ENCODE measurements at regions not wholly inside any gene's neighbourhood (a gene's known extent, or its start where the extent isn't known, plus 50 kb on each side); places are given as distances from the start of the nearest gene placed in this dataset.

DNA sequence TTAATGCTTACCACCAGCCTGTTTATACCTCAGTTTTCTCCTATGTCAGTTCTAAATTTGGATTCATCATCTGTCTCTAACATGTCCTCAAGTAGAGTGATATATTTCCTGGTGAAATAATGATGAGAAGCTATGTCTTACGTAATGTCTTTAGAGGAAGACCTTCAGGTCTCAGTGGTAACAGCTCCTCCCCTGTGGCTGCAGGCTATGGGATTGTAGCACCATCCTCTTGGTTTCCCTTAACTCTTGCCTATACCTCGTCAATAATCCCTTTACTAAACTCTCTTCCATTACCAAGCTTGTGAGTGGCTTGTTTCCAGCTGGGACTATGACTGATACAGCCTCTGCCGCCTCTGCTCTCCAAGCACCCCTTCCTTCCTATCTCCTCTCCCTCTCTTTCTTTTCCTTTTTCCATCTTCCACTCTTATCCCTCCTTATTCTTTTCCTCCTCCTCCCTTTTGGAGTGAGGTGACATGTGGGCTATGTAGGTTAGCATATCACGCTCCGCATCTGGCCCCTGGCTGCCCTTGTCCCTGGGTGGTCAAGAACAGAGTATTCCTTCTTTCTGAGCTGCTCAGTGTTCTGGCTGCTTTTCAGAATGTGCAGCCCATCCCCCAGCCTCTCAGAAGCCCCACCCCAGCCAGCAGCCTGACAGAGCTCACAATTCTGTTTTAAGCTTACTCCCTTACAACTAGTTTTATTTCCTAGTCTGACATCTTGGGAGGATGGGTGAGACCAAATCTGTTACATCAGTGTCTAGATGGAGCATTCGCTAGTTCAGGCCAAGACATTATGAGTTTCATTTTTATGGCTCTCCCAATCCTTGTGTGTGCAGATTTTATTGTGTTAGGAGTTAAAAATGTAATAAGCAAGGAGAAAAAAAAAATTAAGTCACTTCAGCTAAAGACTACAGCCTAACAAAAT is 75.0 kb upstream of the RNU6-1 start:
- no peak overlapping the region for H3K4me3 ChIP-seq (ENCODE audit: insufficient read depth, low read depth, low read length)
- peak; percentile 58 for DNase-seq
- no peaks in the 10 kb centered on the region for H3K27me3 ChIP-seq (ENCODE audit: control insufficient read depth, insufficient read depth, low read length)
- H3K36me3 ChIP-seq (replicated peaks; ENCODE audit: control insufficient read depth, insufficient read depth, low read length) = no peaks in the 10 kb centered on the region

GRCh38 chr15:67915461-67916374 is 75.9 kb upstream of the RNU6-1 start:
- Histone ChIP-seq H3K4me3 (ENCODE audit: insufficient read depth, low read depth, low read length) (no peak overlapping the region), H3K27me3 (ENCODE audit: control insufficient read depth, insufficient read depth, low read length) (no peaks in the 10 kb centered on the region), H3K36me3 (replicated peaks; ENCODE audit: control insufficient read depth, insufficient read depth, low read length) (no peaks in the 10 kb centered on the region)
- no peak for DNase-seq

DNA sequence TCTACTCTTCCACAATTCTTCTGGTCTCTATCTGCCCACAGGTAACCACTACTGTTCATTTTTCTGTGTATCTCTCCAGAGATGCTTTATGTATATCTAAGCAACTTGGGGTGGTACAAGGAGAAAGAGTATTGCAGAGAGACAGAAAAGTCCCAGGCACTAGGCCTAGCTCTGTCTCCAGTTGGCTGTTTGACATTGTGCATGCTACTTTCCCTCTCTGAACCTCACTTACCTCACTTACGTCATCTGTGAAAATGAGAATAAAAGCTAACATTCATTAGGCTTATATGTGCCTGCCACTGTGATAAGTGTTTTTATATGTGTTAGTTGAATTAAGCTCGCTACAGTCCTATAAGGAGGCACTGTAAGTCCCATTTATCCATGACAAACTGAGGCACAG is 76.7 kb upstream of the RNU6-1 start:
- Histone ChIP-seq H3K27me3 (ENCODE audit: control insufficient read depth, insufficient read depth, low read length) (no peaks in the 10 kb centered on the region), H3K4me3 (ENCODE audit: insufficient read depth, low read depth, low read length) (no peak overlapping the region), H3K36me3 (replicated peaks; ENCODE audit: control insufficient read depth, insufficient read depth, low read length) (no peaks in the 10 kb centered on the region)
- no peak for DNase-seq

GRCh38 chr15:67917037-67917436 is 77.2 kb upstream of the RNU6-1 start:
- no peaks in the 10 kb centered on the region for H3K27me3 ChIP-seq (ENCODE audit: control insufficient read depth, insufficient read depth, low read length)
- no peak for DNase-seq
- H3K4me3 ChIP-seq (ENCODE audit: insufficient read depth, low read depth, low read length) = no peak overlapping the region
- no peaks in the 10 kb centered on the region for H3K36me3 ChIP-seq (replicated peaks; ENCODE audit: control insufficient read depth, insufficient read depth, low read length)

DNA sequence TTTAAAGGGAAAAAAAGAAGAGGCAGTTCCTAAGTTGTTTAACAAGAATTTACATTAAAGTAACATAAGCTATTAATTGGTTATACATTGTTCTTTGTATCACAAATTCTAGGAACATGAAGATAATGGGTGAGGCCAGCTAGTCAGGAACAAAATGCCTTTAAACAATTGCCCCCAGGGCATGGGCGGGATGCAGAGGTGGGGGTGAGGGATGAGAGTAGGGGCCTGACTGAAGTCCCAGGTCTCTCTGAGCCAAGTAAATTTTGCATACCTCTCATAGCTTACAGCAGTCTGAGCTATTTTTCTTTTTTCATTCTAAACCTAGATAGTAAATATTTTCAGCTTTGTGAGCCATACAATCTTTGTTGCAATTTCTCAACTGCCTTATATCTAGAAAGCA is 77.8 kb upstream of the RNU6-1 start:
- Histone ChIP-seq H3K36me3 (replicated peaks; ENCODE audit: control insufficient read depth, insufficient read depth, low read length) (no peaks in the 10 kb centered on the region), H3K4me3 (ENCODE audit: insufficient read depth, low read depth, low read length) (no peak overlapping the region), H3K27me3 (ENCODE audit: control insufficient read depth, insufficient read depth, low read length) (no peaks in the 10 kb centered on the region)
- no peak for DNase-seq

DNA sequence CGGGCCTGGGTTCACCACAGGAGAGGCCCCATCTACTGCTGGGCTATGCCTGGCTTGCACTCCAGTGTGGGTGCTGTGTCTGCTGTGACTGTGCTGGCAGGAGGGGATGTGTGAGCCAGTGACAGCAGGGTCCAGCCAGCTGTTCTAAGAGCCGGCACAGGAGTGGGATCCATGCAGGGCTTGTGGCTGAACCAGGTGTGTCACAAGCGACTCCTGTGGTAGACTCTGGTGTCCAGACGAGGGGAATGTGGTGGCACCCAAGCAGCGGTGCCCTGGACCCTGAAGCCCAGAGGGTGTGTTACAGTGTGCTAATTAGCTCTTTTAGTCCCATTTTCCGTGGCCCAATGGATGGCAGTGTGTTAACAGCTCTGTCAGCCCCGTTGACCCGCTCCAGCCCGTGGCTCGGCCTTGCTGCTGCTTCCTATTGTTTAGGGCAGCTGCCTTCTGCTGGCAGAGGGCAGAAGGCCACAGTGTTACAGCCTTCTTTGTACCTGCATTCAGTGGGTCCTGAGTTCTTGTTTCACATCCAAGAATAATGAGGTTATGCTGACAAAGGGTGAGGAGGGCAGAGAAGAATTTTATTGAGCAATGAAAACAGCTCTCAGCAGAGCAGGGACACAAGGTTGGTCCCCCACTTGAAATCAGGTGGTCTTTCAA is 78.5 kb upstream of the RNU6-1 start:
- Histone ChIP-seq H3K36me3 (replicated peaks; ENCODE audit: control insufficient read depth, insufficient read depth, low read length) (no peaks in the 10 kb centered on the region), H3K4me3 (ENCODE audit: insufficient read depth, low read depth, low read length) (no peak overlapping the region), H3K27me3 (ENCODE audit: control insufficient read depth, insufficient read depth, low read length) (no peaks in the 10 kb centered on the region)
- no peak for DNase-seq

- no peaks in the 10 kb centered on the region for H3K36me3 ChIP-seq (replicated peaks; ENCODE audit: control insufficient read depth, insufficient read depth, low read length)
- no peaks in the 10 kb centered on the region for H3K27me3 ChIP-seq (ENCODE audit: control insufficient read depth, insufficient read depth, low read length)
- DNase-seq = no peak
- H3K4me3 ChIP-seq (ENCODE audit: insufficient read depth, low read depth, low read length) = no peak overlapping the region
Measured at GRCh38 chr15:67920524-67921240, 80.8 kb upstream of the RNU6-1 start.

GRCh38 chr15:67922106-67922675 is 82.3 kb upstream of the RNU6-1 start:
- Histone ChIP-seq H3K36me3 (replicated peaks; ENCODE audit: control insufficient read depth, insufficient read depth, low read length) (no peaks in the 10 kb centered on the region), H3K4me3 (ENCODE audit: insufficient read depth, low read depth, low read length) (no peak overlapping the region), H3K27me3 (ENCODE audit: control insufficient read depth, insufficient read depth, low read length) (no peaks in the 10 kb centered on the region)
- no peak for DNase-seq

DNA sequence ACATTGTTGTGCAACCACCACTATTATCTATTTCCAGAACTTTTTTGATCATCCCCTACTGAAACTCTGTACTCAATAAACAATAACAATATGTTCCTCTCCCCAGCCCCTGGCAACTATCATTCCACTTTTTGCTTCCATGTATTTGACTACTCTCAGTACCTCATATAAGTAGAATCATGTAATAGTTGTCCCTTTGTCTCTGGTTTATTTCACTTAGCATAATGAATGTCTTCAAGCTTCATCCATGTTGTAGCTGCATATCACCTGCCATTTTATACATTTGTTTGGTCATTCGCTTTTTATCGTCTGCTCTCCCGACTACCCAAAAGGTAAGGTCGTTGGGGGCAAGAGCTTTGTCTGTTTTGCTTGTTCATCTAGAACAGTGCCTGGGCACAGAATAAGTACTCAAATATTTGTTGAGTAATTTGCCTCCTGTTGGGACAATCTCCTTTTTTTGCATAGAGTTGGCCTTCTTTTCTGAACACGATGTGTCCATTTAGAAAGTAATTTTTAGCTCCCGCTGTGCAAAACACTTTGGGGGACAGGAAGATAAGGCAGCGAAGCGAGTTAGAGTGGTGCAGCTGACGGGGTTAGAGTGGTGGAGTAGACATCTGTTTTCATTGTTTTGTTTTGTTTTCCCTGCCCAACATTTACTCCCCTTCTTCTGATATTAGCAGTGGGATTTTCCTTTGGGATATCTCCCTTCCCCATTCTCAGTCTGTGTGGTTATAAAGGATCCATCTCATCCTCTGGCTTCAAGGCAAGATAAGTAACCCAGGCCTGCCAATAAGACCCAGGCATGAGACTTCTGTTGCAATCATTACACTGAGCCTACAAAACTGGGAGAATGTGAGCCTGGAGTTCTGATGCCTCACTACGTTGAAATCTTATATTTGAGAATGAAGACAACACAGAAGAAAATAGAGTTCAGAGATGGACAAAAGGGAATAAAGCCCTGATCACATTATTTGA is 83.4 kb upstream of the RNU6-1 start:
- Histone ChIP-seq H3K27me3 (ENCODE audit: control insufficient read depth, insufficient read depth, low read length) (no peaks in the 10 kb centered on the region), H3K36me3 (replicated peaks; ENCODE audit: control insufficient read depth, insufficient read depth, low read length) (no peaks in the 10 kb centered on the region), H3K4me3 (ENCODE audit: insufficient read depth, low read depth, low read length) (no peak overlapping the region)
- DNase-seq = no peak

DNA sequence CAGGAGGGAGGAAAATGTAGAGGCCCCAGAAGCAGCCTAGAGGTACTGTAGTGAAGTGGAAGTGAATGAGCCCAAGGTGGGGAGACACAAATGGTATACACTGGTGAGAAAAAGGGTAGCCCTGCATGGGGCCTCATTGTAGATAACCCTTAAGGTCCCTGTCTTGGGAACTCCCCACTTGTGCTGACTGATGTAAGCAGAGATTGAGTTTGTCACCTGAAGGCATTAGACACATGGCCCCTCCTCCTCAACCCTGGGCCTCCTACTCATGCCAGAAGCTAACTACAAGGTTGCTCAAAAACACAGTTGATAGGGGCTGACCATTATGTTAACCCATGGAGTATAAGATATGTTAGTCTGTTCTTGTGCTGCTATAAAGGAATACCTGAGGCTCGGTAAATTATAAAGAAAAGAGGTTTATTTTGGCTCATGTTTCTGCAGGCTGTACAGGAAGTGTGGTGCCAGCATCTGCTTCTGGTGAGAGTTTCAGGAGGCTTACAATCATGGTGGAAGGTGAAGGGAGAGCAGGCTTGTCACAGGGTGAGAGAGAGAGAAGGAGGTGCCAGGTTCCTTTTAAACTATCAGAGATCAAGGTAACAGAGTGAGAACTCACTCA is 84.6 kb upstream of the RNU6-1 start:
- no peak for DNase-seq
- no peaks in the 10 kb centered on the region for H3K27me3 ChIP-seq (ENCODE audit: control insufficient read depth, insufficient read depth, low read length)

DNA sequence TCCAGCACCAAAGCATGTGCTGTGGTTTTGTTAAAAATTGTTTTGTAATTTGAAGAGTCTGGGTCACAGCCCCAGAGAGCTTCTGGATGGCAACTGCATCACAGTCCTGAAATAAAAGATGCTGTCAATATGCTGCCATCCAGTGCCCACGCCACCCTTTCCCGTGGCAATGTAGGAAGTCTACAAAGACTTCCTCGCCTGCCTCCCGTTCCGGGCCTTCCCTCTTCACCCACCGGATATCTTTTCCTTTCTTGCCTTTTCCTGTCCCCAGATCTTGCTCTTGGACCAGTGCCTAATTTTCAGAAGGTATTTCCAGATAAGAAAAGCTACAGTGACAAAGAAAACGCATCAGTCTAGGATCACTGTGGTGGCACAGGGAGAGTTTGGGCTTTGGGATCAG is 85.3 kb upstream of the RNU6-1 start:
- no peaks in the 10 kb centered on the region for H3K36me3 ChIP-seq (replicated peaks; ENCODE audit: control insufficient read depth, insufficient read depth, low read length)
- no peak for DNase-seq
- H3K27me3 ChIP-seq (ENCODE audit: control insufficient read depth, insufficient read depth, low read length) = no peaks in the 10 kb centered on the region
- no peak overlapping the region for H3K4me3 ChIP-seq (ENCODE audit: insufficient read depth, low read depth, low read length)

More for the DNA sequence above, 84.6 kb upstream of the RNU6-1 start:
- Histone ChIP-seq H3K4me3 (ENCODE audit: insufficient read depth, low read depth, low read length) (no peak overlapping the region), H3K36me3 (replicated peaks; ENCODE audit: control insufficient read depth, insufficient read depth, low read length) (no peaks in the 10 kb centered on the region)

DNA sequence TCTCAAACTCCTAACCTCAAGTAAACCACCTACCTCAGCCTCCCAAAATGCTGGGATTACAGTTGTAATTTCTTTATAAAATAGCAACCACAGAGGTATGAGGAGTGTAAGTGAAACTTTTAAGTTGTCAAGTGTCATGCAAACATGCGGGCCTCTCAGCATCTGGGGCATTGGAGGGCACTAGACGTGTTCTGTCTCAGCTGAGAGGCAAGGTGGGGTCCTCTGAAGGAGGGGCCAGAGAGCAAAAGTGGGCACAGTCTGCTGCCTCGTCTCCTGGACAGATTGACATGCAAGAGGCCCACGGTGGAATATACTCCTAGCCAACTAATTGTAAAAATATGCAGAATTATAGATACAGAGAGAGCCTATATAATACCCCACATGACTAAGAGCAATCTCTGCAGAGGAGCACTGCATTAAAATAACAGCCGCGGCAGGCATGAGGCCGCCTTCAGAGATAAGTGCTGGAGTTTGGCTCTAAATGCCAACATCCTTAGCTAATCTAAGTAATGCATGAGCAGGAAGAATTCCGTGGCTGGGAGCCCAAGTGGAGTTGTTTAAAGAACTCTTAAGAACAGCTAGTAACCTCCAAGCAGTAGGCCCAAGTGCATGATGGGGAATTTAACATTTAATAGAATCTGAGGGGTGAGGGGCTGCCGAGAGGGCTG is 87.8 kb upstream of the RNU6-1 start:
- H3K4me3 ChIP-seq (ENCODE audit: insufficient read depth, low read depth, low read length) = no peak overlapping the region
- no peaks in the 10 kb centered on the region for H3K27me3 ChIP-seq (ENCODE audit: control insufficient read depth, insufficient read depth, low read length)
- H3K36me3 ChIP-seq (replicated peaks; ENCODE audit: control insufficient read depth, insufficient read depth, low read length) = no peaks in the 10 kb centered on the region
- DNase-seq = no peak

Measured in H7 (cell line).